ENCODE measurements at regions not wholly inside any gene's neighbourhood (a gene's known extent, or its start where the extent isn't known, plus 50 kb on each side); places are given as distances from the start of the nearest gene placed in this dataset.

DNA sequence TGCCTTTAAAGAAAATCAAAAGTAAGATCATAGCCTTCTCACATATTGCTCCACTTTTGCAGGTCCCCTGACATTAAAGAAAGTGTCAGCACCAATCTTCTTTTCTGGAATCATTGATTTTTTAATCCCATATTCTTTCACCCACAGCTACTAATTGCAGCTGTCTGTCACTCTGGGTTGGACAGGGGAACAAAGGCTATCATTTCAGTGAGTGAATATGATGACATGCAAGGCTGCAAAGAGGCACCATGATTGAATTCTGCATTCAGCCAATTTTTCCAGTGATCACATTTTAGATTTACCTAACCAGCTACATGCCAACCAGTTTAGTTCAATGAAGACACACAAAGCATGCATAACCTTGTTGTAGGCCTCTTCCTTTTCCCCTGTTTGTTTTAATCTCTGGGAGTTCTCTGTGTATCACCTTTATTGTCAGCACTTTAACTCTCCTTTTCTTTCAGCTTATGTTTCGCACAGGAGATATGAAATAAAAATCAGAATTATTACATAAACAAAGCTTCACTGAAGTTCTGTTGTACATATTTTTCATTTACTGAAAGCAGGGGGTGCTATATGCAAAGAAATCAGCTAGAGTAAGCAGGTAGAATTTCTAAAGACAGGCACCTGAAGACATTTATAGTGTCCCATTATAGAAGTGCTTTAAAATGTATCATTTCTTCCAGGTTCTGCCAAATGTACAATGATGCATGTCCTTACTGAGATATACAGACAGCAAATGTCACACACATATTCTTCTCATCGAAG lies 584.8 kb downstream of the PLA2G4A start:
- H3K4me3 Mint-ChIP-seq (ENCODE audit: unreplicated experiment): no peak overlapping the region
- no peak overlapping the region for H3K27ac Mint-ChIP-seq (ENCODE audit: unreplicated experiment)
- no peak for DNase-seq (ENCODE audit: low spot score)
- H3K27me3 Mint-ChIP-seq (ENCODE audit: low read depth): peaks cover 2% of the 10 kb centered on the region
- no peaks in the 10 kb centered on the region for H3K36me3 Mint-ChIP-seq (ENCODE audit: low read depth)
- no peaks in the 10 kb centered on the region for H3K9me3 Mint-ChIP-seq (ENCODE audit: low read depth)
- TF ChIP-seq, protein P1, sequence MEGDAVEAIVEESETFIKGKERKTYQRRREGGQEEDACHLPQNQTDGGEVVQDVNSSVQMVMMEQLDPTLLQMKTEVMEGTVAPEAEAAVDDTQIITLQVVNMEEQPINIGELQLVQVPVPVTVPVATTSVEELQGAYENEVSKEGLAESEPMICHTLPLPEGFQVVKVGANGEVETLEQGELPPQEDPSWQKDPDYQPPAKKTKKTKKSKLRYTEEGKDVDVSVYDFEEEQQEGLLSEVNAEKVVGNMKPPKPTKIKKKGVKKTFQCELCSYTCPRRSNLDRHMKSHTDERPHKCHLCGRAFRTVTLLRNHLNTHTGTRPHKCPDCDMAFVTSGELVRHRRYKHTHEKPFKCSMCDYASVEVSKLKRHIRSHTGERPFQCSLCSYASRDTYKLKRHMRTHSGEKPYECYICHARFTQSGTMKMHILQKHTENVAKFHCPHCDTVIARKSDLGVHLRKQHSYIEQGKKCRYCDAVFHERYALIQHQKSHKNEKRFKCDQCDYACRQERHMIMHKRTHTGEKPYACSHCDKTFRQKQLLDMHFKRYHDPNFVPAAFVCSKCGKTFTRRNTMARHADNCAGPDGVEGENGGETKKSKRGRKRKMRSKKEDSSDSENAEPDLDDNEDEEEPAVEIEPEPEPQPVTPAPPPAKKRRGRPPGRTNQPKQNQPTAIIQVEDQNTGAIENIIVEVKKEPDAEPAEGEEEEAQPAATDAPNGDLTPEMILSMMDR (IDR thresholded peaks at IDR 0.05): peak; percentile 76
- peaks cover 8% of the 10 kb centered on the region for H3K4me1 Mint-ChIP-seq (ENCODE audit: low read depth)

DNA sequence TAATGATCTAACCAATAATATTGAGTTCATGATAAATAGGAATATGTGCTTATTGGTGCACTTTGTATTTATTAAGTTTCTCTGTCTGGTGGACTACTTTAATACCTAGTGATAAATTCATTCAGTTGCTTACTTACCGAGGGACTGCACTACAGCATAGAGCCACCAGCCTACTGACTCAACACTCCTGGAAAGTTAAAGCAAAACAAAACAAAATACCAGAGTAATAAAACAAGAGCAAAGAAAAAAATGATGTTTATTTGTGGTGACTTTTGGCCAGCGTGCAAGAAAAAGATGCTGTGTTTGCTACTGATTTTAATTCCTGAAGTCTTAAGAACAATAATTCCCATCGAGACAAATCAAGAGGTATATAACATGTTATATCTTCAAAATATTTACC lies 586.3 kb downstream of the PLA2G4A start:
- H3K9me3 Mint-ChIP-seq (ENCODE audit: low read depth): no peaks in the 10 kb centered on the region
- peaks cover 3% of the 10 kb centered on the region for H3K4me1 Mint-ChIP-seq (ENCODE audit: low read depth)
- H3K27ac Mint-ChIP-seq (ENCODE audit: unreplicated experiment): no peak overlapping the region
- TF ChIP-seq, protein P1 (IDR thresholded peaks at IDR 0.05): no peak
- no peak for DNase-seq (ENCODE audit: low spot score)
- H3K36me3 Mint-ChIP-seq (ENCODE audit: low read depth): no peaks in the 10 kb centered on the region
- no peak overlapping the region for H3K4me3 Mint-ChIP-seq (ENCODE audit: unreplicated experiment)
- H3K27me3 Mint-ChIP-seq (ENCODE audit: low read depth): peaks cover 2% of the 10 kb centered on the region

DNA sequence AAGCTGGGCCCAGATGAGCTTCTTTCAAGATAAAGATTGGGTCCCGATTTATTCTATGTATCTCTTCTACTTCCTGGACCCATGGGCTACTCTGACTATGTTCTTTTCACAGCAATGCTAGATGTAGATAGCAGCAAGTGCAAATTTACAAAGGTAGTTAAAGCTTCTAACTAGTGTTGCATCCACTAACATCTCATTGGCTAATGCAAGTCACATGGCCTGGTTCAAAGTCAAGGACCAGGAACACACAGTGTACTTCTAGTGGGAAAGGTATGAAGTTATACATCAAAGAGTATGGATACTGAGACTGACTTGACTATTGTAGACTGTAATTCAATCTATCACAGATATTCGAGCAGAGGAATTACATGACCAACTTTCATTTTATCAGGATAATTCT lies 588.8 kb downstream of the PLA2G4A start:
- H3K27me3 Mint-ChIP-seq (ENCODE audit: low read depth): peaks cover 2% of the 10 kb centered on the region
- peaks cover 3% of the 10 kb centered on the region for H3K4me1 Mint-ChIP-seq (ENCODE audit: low read depth)
- no peaks in the 10 kb centered on the region for H3K9me3 Mint-ChIP-seq (ENCODE audit: low read depth)
- no peak overlapping the region for H3K4me3 Mint-ChIP-seq (ENCODE audit: unreplicated experiment)
- no peak overlapping the region for H3K27ac Mint-ChIP-seq (ENCODE audit: unreplicated experiment)
- no peak for DNase-seq (ENCODE audit: low spot score)
- no peaks in the 10 kb centered on the region for H3K36me3 Mint-ChIP-seq (ENCODE audit: low read depth)
- TF ChIP-seq, protein P1 (IDR thresholded peaks at IDR 0.05): no peak

DNA sequence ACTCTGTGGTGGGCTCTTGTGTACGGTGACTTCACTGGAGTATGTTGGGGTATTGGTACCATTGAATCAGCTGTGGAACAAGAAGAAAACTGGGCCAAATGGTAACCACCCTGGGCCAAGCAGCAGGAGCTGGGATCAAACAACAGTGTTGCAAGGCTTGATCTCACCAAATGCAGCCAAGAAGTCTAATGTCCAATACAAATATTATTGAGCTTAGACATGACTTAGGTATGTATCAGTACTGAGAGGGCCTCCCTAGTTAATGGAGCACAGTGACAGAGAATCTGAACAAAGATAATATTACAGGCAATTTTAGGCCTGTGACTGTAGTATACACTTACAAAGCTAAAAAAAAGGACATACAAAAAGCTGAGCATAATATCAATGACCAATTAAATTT lies 604.8 kb downstream of the PLA2G4A start:
- DNase-seq (ENCODE audit: low spot score): no peak
- Mint-ChIP-seq H3K27me3 (ENCODE audit: low read depth) (no peaks in the 10 kb centered on the region), H3K27ac (ENCODE audit: unreplicated experiment) (no peak overlapping the region), H3K4me1 (ENCODE audit: low read depth) (peaks cover 5% of the 10 kb centered on the region), H3K9me3 (ENCODE audit: low read depth) (no peaks in the 10 kb centered on the region), H3K36me3 (ENCODE audit: low read depth) (no peaks in the 10 kb centered on the region), H3K4me3 (ENCODE audit: unreplicated experiment) (no peak overlapping the region)
- TF ChIP-seq, protein P1 (IDR thresholded peaks at IDR 0.05): no peak

DNA sequence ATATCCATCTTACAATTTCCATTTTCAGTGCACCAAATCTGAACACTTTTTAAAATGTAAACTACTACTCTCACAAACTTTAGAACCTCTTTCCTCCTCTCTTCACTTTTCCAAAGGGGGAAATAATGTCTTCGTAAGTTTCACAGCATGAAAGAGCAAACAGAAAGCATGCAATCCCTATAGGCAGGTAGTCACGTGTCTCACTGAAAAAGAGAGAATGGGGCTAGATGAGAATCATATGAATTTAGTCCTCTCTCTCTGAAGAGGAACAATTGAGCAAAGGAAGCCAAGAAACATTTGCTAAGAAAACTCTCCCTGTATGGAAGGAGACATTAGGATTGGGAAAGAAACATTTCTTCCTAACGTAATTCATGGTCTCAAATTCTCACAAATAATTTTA lies 613.9 kb downstream of the PLA2G4A start:
- Mint-ChIP-seq H3K4me1 (ENCODE audit: low read depth) (no peaks in the 10 kb centered on the region), H3K36me3 (ENCODE audit: low read depth) (no peaks in the 10 kb centered on the region), H3K27me3 (ENCODE audit: low read depth) (no peaks in the 10 kb centered on the region), H3K27ac (ENCODE audit: unreplicated experiment) (no peak overlapping the region), H3K9me3 (ENCODE audit: low read depth) (no peaks in the 10 kb centered on the region), H3K4me3 (ENCODE audit: unreplicated experiment) (no peak overlapping the region)
- no peak for DNase-seq (ENCODE audit: low spot score)
- TF ChIP-seq, protein P1 (IDR thresholded peaks at IDR 0.05): no peak

Measured in chondrocyte (in vitro differentiated cells).